GM19240 (cell line): ENCODE measurements at regions not wholly inside any gene's neighbourhood (a gene's known extent, or its start where the extent isn't known, plus 50 kb on each side); places are given as distances from the start of the nearest gene placed in this dataset.

Experiments
- DNase-seq: peaks from one replicate; pipeline ENCODE4 v3.0.0; 2011; ENCODE audit warnings: low spot score; ENCODE audit not compliant: insufficient read length

DNA sequence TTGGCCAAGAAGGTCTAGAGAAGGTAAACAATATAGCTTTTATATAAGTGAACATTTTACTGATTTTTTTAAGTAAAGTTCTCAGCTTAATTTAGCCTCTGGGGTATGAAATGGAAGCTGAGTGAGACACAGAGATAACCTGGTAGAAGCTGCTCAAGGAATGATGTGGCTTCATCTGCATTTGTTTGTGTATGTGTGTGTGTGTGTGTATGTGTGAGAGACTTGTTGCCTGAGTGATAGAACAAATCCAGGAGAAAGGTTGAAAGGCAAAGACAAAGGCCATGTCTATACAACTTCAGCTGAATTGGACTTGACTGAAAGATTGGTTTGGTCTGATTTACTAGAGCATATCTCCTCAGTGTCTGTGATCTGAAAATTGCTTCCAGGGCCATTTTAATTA, 63.6 kb downstream of the PCDH7 start:
- DNase-seq, result no peak

DNA sequence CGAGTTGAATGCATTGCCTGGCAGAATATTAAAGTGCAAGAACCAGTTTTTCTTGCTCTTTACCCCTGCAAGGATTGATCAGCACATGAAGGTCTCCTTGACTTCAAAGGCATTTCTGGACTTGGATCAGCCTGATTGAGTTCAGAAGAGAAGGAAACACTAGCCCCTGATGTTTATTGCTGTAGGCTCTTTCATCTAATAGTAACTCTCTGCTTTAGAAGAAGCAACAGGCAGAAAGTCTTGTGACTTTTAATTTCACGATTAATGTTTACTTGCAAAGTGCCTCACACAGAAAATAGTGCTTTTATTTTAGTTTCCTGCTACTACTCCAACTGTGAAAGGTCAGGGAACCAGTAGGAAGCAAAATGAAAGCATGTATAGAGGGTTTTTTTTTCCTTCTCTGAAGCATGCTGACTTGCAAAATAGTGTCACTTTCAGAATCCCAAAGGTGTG, 69.1 kb downstream of the PCDH7 start:
- no peak for DNase-seq

DNA sequence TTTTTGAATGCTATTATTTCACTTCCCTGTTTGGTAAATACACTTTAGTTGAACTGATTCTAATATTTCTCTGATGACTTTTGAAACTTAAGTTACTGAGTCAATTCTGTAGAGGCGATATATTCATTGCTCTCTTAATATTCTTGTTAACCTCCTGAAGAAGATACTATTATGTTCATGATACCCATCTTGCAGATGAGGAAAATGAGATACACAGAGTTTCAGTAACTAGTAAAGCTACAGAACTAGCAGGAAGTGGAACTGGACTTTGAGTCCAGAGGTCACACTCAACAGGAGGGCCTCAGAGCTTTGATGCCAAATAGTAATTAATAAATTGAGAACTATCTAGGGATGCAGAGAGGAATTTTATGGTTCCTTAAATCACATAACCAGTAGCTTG, 70.0 kb downstream of the PCDH7 start:
- no peak for DNase-seq

DNA sequence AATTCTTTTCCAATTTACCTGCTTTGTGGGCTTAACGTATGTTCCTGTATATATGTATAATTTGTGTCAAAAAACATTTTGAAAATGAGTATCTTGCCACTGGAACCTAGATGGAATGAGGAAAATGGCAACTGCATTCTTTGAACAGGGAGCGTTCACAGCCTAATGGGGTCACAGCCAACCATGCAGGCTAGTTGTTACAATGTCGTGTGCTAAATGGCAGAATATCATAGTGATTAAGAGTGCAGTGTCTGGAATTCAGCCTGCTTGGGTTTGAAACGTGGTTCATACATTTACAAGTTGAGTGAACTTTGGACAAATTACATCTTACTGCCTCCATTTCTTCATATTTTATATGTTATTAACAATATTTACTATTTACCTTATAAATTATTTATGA, 70.8 kb downstream of the PCDH7 start:
- no peak for DNase-seq

DNA sequence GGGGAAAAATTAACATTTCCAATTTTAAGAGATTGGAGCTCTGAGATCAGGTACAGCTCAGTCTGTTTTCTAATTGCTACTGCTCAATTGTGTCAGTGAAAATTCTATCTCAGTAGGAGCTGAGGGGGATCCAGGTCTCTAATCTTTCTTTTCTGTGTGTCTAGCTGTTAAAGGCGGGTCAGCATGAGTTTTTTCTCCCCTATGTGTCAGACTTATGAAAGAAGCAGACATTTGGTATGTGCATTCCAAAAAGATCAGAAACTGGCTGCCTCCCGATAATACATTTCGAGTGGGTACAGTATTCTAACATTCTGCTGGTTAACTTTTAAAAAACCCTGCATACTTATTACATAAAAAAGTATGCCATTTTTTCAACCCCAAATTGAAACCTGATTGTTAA, 72.4 kb downstream of the PCDH7 start:
- DNase-seq, result no peak

DNA sequence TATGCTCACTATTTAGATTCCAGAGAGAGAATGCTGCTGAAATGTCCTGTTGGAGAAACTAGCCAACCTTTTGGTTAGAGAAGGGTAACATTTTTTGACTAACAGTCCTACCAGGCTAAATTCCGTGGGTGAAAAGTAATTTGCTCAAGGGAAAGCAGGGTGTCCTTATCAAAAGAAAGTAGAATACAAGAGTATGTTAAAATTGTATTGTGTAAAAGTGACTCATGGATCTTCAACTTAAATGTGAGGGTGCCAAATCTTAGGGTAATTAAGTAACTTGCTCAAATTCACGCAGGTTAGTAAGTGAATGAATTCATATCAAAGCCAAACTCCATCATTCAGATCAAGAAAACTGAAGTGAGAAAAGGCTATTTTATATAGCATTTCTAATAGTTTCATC, 81.7 kb downstream of the PCDH7 start:
- no peak for DNase-seq

DNA sequence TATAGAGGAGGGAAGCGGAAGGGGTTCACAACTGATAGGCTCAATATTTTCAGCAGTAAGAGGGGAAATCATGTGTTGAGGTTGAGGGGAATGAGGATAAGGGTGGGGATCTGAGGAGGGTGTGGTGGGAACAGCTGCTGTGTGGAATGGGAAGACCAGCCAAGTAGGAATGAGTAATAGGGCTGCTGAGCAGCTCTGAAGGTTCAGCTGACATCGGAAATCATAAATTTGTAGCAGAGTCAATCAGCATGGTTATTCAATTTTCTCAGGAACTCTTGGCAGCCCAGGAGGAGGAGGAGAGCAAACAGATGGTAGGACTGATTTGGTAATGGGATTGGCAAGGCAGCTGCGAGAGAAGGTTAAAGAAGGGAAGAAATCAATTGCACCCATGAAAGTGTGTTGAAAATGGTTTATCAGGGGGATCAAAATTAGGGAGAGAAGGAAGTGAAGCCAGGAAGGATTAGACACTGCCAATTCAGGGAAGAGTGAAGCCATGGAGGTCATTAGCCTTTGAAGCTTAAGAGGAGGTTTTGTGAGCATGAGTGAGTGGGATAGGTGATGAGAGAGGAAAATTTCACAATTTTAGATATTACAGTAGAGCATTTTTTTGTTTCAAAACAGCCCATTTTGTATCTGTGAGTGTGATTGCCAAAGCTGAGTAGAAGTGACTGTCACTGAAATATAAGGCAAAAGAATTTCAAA, 82.6 kb downstream of the PCDH7 start:
- DNase-seq, result no peak

DNA sequence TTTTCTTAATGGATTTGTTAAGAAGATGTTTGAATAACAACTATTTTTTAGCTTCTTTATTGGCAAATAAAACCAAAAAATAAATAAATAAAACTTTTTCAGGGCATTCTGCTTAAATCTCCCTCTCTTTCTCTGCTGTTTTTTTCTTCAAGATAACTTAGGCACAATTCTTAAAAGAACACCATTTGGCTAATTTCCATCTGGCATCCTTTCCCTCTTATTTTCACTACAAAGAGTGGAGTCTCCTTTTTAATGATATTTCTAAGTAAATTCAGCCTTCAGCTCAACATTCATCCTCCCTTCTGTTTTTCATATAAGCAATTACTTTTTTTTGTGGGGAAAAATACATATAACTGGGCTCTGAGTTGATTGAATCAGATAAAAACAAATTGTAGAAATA, 88.1 kb downstream of the PCDH7 start:
- DNase-seq, result no peak

DNA sequence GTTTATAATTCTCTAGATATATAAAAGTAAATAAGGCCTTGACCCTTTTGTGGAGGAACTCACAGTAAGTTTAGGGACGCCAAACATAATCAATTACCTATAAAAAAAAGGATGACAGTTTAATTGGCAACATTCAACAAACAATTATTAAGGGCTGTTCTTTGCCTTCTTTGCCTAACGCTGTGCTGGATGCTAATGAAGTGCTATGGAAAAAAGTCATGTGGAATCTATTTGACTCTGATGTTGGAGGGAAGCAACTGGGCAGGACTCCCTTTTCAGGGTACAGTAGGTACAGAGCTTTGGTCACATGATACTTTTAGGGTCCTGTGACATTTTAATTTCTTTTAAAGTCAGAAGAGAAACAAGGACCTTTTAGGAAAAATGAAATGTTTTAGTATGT, 91.1 kb downstream of the PCDH7 start:
- DNase-seq, result no peak

DNA sequence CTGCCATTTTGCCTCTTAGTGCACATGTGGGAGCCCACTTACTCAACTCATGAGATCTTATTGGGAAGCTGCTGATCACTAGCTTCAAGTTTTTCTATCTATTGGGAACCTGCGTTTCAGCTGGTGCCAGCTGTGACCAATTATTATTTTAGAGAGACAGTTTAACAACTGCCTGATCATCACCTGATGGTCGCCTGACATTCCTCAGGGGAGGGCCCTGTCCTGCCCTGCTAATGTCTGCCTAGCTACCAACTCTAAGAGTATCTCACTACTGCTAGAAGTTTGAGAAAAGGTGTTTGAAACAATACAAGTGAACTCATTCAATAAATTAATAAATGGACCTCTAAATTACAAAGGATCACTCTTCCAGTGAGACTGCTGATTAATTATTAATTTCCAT, 95.5 kb downstream of the PCDH7 start:
- DNase-seq, result no peak

DNA sequence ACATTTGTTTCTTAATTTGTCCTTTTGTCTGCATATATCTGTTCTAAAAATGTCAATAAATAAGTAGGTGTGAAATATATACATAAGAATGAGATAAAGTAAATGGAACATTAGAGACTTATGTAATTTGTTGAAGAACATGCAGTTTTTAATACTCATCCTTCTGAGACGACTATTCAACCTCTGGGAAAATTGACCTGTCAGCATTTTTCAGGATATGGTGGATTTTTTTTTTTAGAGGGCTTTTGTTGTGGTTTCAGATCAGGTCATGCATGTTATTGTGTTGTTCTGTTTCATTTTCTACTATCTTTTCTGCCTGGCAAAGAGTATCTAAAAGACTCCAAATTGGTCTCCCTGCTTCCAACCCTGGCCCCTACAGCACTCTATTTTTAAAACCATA, 97.3 kb downstream of the PCDH7 start:
- no peak for DNase-seq

DNA sequence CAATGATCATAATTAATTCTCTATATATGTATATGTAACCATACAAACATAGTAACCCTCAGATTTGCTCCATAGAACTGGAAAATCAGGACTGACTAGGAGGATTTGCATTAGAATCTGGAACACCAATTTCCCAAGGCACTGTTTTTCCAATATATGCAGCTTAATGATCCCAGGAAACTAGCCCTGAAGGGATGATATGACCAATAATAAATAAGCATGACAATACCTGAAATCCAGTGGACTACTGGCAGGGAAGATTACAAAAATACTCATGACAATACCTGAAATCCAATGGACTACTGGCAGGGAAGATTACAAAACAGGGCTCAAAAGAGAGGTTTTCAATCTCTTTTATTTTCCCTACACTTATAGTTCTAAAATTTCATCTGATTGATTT, 98.4 kb downstream of the PCDH7 start:
- DNase-seq, result no peak

DNA sequence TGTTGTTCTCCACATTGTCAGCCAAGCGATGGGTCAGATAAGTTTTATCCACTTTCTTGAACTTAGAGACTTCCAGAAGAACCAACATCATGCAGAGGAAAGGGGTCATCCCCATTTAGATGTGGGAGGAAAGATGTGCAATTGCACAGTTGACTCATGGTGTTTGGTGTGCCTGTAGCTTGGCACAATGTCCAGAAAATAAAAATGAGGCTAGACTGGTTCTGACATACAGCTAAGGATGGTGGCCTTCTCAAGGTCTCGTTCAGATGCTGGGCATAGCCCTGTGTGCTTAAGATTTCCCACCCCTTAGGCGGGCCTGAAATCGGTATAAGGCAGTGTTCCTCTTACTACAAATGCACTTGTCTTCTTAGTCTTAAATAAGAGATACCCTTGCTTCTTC, 101.1 kb downstream of the PCDH7 start:
- no peak for DNase-seq

DNA sequence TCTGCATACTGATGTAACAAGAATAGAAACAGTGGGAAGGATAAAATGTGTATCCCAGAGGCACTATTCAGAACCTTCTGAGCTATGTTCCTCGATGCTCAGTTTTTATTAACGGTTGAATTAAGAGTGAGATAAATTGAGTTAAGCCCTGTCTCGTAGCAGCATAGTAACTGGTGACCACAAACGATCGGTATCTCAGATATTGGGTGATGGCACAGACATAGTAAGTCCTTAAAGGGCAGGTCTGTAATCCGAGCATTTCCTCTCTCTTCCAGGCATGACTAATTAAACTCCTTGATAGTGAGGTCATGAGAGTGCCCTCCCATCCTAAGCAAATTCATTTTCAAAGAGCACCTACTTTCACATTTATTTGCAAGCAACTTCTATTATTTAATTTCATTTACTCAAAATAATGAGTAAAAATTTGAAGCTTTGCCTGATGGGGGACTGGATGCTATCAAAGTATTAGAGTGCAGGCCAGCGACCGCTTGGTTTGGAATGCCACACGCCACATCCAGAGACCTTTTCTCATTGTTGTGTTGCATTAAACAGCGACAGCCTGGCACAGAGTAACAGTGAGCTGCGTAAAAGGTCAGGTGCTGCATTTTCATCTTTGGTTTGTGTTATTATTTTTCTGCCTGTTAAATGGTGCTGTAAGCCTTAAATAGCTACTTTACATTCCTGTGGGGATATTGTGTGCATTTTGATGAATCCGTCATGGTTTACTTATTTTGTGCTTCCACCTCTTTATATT, 101.9 kb downstream of the PCDH7 start:
- DNase-seq, result no peak

DNA sequence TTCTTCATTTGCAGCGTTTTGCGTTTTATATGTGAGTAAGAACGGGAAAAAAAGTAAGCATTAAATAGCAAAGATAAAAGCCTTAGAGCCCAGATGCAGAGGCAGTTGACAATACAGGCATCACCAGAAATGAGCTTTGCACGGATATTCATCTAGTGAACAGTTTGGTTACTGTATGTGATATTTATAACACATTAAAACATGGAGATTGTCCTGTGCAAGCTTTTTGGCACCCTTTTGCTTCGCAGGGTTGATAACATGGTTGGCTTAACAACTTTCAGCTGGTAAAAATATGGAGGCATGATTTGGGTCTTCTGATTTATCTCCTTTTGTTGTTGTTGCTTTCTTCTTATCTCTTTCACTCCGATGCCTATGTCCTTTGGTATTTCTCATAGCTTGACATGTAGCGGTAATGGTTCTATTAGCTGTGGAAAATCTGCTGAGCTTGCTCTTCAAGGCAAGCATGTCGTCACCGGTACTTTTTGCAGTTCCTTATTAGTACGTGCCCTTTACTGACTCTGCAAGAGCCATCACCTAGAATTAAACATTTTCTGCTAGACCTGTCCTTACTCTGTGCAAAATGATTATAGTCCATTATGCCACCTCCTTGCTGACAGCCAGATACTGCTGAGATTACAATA, 102.9 kb downstream of the PCDH7 start:
- no peak for DNase-seq

DNA sequence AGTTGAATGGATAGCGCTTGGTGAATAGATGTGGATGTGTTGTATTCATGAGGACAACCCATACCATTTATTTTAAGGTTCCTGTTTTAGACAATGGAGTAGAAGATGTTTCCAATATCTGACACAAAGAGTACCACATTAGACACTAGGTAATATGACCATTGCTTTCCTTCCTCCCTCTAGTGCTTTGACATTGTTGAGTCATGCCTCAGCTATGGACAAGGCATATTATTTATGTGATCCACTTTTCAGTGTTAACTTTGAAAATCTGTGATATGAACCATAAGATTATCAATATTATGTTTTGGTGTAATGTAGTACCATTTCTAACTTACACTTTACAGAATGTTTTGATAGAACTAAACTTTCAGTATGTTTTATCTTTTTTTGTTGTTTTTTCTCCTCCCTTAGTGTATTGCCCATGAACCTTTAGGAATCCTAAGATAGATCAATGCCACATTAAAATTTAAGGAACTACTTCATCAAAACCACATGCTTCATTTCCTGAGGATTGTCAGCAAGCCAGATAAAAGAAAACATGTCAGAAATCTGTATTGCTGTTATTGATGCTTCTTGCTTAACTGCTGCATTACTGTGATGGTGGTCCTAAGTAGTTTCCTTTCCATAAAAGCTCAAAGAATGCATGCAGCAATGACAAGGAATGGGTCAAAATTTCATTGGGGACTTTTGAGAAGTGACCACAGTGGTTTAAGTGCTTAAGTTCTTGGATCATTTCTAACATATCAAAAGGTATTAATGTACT, 105.0 kb downstream of the PCDH7 start:
- DNase-seq, result no peak

DNA sequence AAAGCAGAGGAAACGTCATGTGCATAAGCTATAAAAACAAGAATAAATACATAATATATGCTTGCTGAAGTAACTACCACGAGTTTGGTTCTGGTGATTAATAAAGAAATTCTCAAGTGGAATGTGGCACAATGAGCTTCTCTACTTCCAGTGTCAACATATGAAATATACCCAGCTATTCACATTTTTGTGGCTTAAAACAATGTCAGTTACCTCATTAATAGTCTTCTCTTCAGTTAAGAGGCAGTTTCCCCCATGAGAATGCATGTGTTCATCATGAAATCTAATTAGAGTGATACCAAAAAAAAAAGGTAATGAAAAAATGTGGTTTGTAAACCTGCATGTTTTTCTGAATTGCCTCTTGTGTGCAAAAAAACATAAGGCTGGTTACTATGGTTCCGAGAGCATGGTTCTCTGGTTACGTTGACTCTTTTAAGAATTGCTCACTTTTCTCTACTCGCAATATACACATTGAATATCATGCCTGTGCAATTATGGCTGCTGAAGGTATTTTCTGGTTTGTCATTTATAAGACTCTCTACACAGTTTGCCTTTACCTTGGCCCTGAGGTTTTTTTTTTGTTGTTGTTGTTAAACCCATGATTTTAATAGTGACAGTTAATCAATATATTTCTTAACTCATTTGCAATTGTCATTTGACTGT, 108.2 kb downstream of the PCDH7 start:
- DNase-seq, result no peak

DNA sequence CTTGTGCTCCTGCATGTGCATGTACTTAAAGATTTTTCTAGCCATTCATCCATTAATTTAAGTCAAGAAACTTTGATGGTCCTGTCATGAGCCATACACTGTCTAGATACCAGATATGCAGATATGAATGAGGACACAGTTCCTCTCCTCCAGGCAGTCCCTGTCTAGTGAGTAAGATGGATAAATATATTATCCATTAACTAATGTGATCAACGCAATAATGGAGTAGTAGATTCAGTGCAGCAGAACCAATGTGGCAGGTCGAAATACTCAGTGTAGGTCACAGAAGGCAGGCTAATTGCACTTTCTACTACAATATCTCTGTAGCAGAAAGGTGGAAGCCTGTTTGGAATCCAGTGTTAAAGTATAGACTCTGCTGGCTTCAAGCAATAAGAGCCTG, 112.5 kb downstream of the PCDH7 start:
- DNase-seq, result no peak

DNA sequence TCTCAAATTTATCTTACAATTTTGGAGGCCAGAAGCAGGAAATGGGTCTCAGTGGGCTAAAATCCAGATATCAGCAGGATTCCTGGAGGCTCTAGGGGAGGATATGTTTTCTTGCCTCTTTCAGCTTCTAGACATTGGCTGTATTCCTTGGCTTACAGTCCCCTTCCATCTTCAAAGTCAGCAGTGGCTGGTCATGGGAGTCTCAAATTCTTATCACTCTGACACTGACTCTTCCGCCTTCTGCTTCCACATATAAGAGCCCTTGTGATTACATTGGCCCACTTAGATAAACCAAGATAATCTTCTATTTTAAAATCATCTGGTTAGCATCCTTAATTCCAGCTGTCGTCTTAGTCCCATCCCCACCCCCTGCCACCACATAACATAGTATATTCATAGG, 113.0 kb downstream of the PCDH7 start:
- no peak for DNase-seq

DNA sequence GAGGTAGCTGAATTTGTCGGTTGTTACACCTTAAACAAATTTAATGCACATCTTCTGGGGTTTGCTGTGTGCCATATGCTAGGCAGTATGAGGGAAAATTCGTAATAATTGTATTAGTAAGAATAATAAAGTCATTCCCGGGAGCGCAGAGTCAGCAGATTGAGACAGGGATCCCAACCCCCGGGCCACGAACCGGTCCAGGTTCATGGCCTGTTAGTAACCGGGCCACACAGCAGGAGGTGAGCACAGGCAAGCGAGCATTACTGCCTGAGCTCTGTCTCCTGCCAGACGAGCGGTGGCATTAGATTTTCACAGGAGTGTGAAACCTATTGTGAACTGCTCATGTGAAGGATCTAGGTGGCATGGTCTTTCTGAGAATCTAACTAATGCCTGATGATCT, 114.9 kb downstream of the PCDH7 start:
- no peak for DNase-seq

DNA sequence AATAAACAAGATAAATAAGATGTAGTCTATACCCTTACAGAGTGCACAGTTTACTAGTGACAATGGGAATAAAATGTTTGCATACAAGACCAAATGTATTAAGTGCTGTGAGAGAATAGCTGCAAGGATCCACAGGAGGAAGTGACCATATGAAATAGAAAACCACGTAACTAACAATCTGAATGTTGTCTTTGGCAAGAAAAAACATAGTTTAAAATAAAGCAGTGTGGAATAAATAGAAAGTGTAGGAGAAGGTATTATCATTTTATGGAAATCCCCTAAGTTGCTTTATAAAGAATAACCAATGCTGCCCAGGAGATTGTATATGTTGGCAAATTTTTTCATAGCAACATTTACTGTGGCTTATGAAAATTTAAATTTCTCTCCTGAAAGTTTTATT, 116.1 kb downstream of the PCDH7 start:
- no peak for DNase-seq
